ENCODE measurements at regions not wholly inside any gene's neighbourhood (a gene's known extent, or its start where the extent isn't known, plus 50 kb on each side); places are given as distances from the start of the nearest gene placed in this dataset.

DNA sequence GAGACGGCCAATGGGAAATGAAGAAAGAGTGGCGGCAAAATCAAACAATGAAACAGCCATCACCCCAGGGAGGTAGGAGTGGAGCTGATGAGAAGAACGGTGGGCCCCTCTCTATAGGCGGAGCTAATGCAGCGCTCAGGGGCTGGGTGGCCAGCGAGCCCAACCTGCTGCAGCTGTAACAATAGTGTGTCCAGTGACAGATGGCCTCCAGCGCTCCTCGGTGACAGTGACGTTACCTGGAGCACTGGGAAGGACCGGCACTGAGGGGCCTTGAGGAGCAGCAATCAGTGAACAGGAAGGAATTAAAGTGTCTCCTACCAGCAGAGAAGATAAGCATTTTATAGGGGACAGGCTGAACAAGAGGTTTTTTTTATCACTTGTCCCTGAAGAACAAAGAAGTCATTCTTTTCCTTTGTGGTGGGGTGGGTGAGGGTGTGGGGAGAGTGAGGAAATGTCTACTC lies 81.6 kb downstream of the FOXA2 start (continued):
- TF ChIP-seq ZSCAN5A (CRISPR knock-in tag; IDR thresholded peaks at IDR 0.05; ENCODE audit: borderline replicate concordance) (no peak), DDIT3 (CRISPR knock-in tag; IDR thresholded peaks at IDR 0.05) (no peak), XRCC5 (optimal IDR thresholded peaks at IDR 0.05; ENCODE audit: low read length) (peak; percentile 18), JUN (CRISPR knock-in tag; IDR thresholded peaks at IDR 0.05) (no peak), HDAC2 (CRISPR knock-in tag; IDR thresholded peaks at IDR 0.05) (peak; percentile 6; the same call in 1 of the 2 replicates), YY1 (IDR thresholded peaks at IDR 0.05; ENCODE audit: insufficient read depth, insufficient replicate concordance, low read depth, low read length) (peak; percentile 4), ZNF414 (CRISPR knock-in tag; IDR thresholded peaks at IDR 0.05) (no peak), NFE2L1 (CRISPR knock-in tag; IDR thresholded peaks at IDR 0.05; ENCODE audit: borderline replicate concordance) (no peak)
- TF ChIP-seq, protein P1, sequence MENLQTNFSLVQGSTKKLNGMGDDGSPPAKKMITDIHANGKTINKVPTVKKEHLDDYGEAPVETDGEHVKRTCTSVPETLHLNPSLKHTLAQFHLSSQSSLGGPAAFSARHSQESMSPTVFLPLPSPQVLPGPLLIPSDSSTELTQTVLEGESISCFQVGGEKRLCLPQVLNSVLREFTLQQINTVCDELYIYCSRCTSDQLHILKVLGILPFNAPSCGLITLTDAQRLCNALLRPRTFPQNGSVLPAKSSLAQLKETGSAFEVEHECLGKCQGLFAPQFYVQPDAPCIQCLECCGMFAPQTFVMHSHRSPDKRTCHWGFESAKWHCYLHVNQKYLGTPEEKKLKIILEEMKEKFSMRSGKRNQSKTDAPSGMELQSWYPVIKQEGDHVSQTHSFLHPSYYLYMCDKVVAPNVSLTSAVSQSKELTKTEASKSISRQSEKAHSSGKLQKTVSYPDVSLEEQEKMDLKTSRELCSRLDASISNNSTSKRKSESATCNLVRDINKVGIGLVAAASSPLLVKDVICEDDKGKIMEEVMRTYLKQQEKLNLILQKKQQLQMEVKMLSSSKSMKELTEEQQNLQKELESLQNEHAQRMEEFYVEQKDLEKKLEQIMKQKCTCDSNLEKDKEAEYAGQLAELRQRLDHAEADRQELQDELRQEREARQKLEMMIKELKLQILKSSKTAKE (CRISPR knock-in tag; IDR thresholded peaks at IDR 0.05; ENCODE audit: borderline replicate concordance) = no peak

All from HepG2 (cell line).